ENCODE measurements at regions not wholly inside any gene's neighbourhood (a gene's known extent, or its start where the extent isn't known, plus 50 kb on each side); places are given as distances from the start of the nearest gene placed in this dataset.
A peak's percentile ranks its signal among the peaks of the same experiment; 100 is the strongest.

- peak; percentile 67 for DNase-seq (ENCODE audit: low read depth)
- Histone ChIP-seq H3K4me3 (ENCODE audit: low read depth, low read length) (no peak overlapping the region), H3K36me3 (ENCODE audit: control insufficient read depth, insufficient read depth, low read length) (no peaks in the 10 kb centered on the region), H3K27me3 (ENCODE audit: control insufficient read depth, insufficient read depth, low read length) (no peaks in the 10 kb centered on the region)
- FAIRE-seq: no peak
- TF ChIP-seq CTCF (IDR thresholded peaks at IDR 0.05; ENCODE audit: insufficient read depth, low read length, severe bottlenecking): no peak
These were observed 342.7 kb downstream of the LMO7 start for GRCh38 chr13:75978818-75979217.

GRCh38 chr13:75968103-75968838 is 332.1 kb downstream of the LMO7 start:
- H3K36me3 ChIP-seq (ENCODE audit: control insufficient read depth, insufficient read depth, low read length): no peaks in the 10 kb centered on the region
- DNase-seq (ENCODE audit: low read depth): peak; percentile 97
- no peaks in the 10 kb centered on the region for H3K27me3 ChIP-seq (ENCODE audit: control insufficient read depth, insufficient read depth, low read length)
- TF ChIP-seq CTCF (IDR thresholded peaks at IDR 0.05; ENCODE audit: insufficient read depth, low read length, severe bottlenecking): no peak
- H3K4me3 ChIP-seq (ENCODE audit: low read depth, low read length): no peak overlapping the region
- no peak for FAIRE-seq

- TF ChIP-seq CTCF (IDR thresholded peaks at IDR 0.05; ENCODE audit: insufficient read depth, low read length, severe bottlenecking): no peak
- H3K36me3 ChIP-seq (ENCODE audit: control insufficient read depth, insufficient read depth, low read length): no peaks in the 10 kb centered on the region
- no peak overlapping the region for H3K4me3 ChIP-seq (ENCODE audit: low read depth, low read length)
- FAIRE-seq: peak; percentile 92
- peak; percentile 29 for DNase-seq (ENCODE audit: low read depth)
- no peaks in the 10 kb centered on the region for H3K27me3 ChIP-seq (ENCODE audit: control insufficient read depth, insufficient read depth, low read length)
These were observed 327.2 kb downstream of the LMO7 start for GRCh38 chr13:75963302-75963701.

- no peak for TF ChIP-seq CTCF (IDR thresholded peaks at IDR 0.05; ENCODE audit: insufficient read depth, low read length, severe bottlenecking)
- Histone ChIP-seq H3K36me3 (ENCODE audit: control insufficient read depth, insufficient read depth, low read length) (no peaks in the 10 kb centered on the region), H3K27me3 (ENCODE audit: control insufficient read depth, insufficient read depth, low read length) (no peaks in the 10 kb centered on the region), H3K4me3 (ENCODE audit: low read depth, low read length) (no peak overlapping the region)
- DNase-seq (ENCODE audit: low read depth) (no peak), FAIRE-seq (no peak)
These were observed 325.8 kb downstream of the LMO7 start for GRCh38 chr13:75961911-75962310.

- FAIRE-seq (no peak), DNase-seq (ENCODE audit: low read depth) (no peak)
- TF ChIP-seq CTCF (IDR thresholded peaks at IDR 0.05; ENCODE audit: insufficient read depth, low read length, severe bottlenecking): no peak
- no peaks in the 10 kb centered on the region for H3K36me3 ChIP-seq (ENCODE audit: control insufficient read depth, insufficient read depth, low read length)
- no peaks in the 10 kb centered on the region for H3K27me3 ChIP-seq (ENCODE audit: control insufficient read depth, insufficient read depth, low read length)
- no peak overlapping the region for H3K4me3 ChIP-seq (ENCODE audit: low read depth, low read length)
These were observed 324.4 kb downstream of the LMO7 start for GRCh38 chr13:75960538-75960994.

Measured in bronchial epithelial cell (primary cell).